HG03045 (cell line): ENCODE measurements at regions not wholly inside any gene's neighbourhood (a gene's known extent, or its start where the extent isn't known, plus 50 kb on each side); places are given as distances from the start of the nearest gene placed in this dataset.

Experiments used
- ATAC-seq: cut with Tn5 transposase; IDR thresholded peaks from one replicate; pipeline ENCODE4 v1.9.1; 2021; ENCODE audit warnings: mild to moderate bottlenecking, moderate library complexity; ENCODE audit not compliant: unreplicated experiment

DNA sequence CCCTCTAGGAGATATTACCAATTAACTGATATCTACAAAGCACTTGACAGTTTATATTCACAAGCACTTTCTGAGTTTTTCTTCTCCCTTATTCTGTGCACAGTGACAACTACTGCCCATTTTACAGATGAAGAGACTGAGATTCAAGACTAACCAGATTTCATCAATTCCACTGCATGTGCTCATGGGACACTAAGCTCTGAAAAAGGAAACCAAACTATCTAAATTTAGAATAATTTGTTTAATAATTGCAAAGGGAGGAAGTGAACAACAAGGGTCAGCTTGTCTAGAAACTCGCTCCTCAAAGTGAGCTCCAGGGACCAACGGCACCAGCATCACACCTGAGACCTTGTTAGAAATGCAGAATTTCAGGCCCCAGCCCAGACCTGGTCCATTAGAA lies 50.8 kb upstream of the MYLIP start:
- ATAC-seq: no peak

DNA sequence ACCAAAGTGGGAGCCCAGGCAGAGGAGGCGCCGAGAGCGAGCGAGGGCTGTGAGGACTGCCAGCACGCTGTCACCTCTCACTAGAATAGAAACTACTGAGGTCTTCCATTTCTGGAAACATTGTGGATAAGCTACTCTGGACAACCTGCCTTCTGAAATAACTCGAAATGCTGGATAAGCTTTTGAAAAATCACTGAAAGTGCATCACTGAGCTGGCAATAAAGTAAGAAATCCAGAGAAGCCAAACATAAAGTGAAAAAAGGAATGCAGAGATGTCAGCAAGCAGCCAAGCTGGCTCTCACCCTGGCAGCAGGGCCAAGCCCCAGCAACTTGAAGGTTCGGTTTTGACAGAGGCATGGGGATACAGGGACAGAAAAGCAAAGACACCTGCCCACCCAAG lies 59.2 kb upstream of the MYLIP start:
- no peak for ATAC-seq

- ATAC-seq: no peak
Measured at GRCh38 chr6:16069222-16069621, 59.7 kb upstream of the MYLIP start.

- ATAC-seq: no peak
Measured at GRCh38 chr6:16067568-16067967, 61.3 kb upstream of the MYLIP start.

- no peak for ATAC-seq
Measured at GRCh38 chr6:16064671-16065072, 64.2 kb upstream of the MYLIP start.

GRCh38 chr6:16063580-16063979 lies 65.3 kb upstream of the MYLIP start:
- ATAC-seq: no peak

- no peak for ATAC-seq
Measured at GRCh38 chr6:16061818-16062217, 67.1 kb upstream of the MYLIP start.

- ATAC-seq: no peak
Measured at GRCh38 chr6:16060039-16060438, 68.8 kb upstream of the MYLIP start.

GRCh38 chr6:16059496-16059895 lies 69.4 kb upstream of the MYLIP start:
- ATAC-seq: no peak

DNA sequence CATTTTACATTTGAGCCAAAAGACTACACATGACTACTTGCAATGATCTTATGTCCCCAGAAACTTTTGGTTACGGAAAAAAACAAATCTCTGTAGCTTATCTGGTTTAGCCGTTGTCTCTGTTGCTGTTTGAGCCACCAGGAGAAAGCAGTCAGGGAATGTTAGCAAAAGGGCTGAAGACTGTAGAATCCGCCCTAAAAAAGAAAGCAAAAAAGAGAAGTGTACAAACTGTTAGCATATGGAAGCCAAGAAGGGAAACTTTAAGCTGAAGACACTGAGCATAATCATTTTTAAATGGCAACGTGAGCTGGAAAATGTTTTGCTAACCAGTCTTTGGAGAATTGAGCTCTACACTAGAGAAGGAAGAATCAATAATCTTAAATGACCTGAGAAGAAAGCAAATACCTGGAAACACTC lies 69.9 kb upstream of the MYLIP start:
- ATAC-seq: no peak

DNA sequence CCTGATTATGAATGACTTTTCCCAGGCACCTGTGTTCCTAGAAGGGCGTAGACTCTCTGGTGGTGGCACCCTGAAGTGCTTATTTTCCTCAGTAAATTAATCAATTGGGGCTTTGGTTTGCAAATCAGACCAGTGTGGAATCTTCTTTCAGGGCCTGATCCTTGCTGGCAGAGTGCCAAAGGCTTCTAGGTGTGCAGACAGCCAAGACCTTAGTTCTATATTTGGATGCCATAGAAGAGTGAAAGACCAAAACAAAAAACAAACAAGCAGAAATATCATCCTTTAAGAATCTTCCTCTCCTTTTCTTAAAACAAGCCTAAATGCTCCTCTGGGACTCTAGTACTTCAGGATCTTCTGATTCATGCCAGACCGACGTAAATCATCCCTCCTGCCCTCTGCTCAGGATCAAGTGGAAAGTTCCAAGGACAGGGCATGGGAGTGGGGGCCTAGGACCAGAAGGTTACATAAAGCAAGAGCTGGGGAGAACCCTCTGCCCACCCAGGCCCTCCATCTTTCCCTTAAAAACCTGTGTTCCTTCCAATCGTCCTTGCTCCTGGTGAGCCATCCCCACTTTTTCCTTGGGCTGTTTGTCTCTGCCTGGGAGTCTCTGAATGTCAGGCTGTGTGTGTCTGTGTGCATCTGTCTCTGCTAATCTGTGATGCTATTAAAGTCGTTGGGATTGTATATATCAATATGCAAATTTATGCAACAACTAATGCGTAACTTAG lies 70.5 kb upstream of the MYLIP start:
- no peak for ATAC-seq

GRCh38 chr6:16057446-16057845 lies 71.4 kb upstream of the MYLIP start:
- ATAC-seq: no peak

GRCh38 chr6:16056263-16056870 lies 72.5 kb upstream of the MYLIP start:
- ATAC-seq: no peak

GRCh38 chr6:16055852-16056251 lies 73.0 kb upstream of the MYLIP start:
- no peak for ATAC-seq

GRCh38 chr6:16049168-16049567 lies 79.7 kb upstream of the MYLIP start:
- ATAC-seq: no peak

- ATAC-seq: no peak
Measured at GRCh38 chr6:16048221-16048620, 80.7 kb upstream of the MYLIP start.

DNA sequence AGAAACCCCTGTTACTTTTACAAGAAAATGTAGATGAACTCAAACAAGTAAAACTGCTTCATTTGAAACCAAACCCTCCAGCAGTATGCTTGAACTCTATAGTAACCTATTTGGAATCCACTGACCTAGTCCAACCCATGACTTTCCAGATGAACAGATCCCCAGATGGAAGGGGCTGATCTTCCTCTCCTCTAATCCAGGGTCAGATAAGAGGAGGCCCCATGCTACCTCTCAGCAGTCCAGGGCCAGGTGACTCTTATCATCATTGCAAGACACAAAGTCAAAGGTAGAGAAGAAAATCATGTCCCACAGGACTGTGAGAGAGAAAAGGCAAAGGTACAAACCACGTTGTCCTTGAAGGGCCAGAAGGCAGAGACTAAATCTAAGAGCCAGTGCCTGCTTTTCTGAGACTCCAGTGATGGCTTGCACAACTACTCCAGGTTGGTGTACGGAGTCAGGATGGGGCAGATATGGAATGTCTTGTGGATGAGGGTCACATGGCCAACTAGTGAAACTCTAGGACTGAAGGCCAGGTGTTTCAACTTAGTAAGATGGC lies 81.4 kb upstream of the MYLIP start:
- ATAC-seq: no peak

DNA sequence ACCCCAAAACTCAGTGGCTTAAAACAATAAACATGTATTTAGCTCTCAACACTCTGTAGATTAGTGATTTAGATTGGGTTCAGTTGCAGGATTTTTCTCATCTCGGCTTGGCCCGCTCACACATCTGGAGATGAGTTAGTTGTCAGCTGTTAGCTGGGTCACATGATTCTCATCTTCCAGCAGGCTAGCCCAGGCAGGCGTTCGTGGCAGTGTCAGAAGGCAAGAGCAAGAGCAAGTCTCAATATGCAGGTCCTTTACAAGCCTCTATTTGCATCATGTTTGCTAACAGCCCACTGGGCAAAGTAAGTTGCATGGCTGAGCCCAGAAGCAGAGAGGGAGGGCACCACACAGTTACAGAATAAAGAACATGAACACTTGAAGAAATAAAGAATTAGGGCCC lies 83.6 kb upstream of the MYLIP start:
- ATAC-seq: no peak

- ATAC-seq: no peak
Measured at GRCh38 chr6:16044211-16044643, 84.7 kb upstream of the MYLIP start.

DNA sequence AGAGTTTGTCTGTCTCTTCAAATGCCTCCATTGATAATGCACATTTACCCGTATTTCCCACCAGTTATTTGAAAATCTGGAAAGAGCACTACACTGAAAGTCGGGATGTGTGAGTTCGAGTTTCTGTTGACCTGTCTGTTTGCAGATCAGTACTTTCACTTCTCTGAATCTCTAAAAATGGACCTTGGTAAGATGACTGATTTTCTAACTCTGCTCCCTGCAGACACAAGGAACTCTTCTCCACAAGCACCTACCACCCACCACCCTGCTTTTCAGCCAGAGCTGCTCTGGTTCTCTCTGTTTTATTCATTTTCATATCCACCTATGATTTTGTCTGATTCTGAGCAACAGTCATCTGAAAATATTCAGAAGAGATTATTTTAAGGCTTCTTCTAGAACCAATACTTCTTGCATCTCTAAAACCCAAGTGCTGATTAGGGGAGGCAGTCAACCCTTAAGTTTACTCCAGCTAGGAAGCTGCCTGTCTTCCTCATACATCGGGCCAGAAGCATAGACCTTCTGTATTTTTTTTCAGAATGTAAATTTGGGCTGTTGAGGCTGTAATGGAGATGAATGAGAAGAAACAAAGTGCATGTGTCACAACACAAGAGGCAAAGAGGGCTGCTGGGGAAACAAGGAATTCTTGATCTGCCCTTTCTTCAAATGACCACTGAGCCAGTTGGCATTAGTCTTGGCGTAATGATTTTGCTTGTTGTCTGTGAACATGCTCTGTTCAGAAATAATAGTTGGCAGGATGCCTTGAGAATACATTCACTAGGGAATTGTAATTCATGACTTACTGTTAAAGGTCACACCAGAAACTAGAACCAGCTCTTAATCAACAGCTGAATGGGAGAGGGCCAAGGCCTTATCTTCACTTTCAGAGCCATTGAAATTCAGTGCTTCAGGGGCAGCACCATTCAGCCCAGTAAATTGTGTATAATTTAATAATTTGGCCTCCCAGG lies 85.4 kb upstream of the MYLIP start:
- ATAC-seq: no peak

- no peak for ATAC-seq
Measured at GRCh38 chr6:16042751-16043150, 86.1 kb upstream of the MYLIP start.
